Breast epithelium (tissue), 3 donors: ENCODE measurements at regions not wholly inside any gene's neighbourhood (a gene's known extent, or its start where the extent isn't known, plus 50 kb on each side); places are given as distances from the start of the nearest gene placed in this dataset.

Experiments
- POLR2A ChIP-seq: fragments of 450-650 bp; IDR thresholded peaks from one replicate; pipeline ENCODE4 v1.6.1; 2016; ENCODE audit warnings: antibody characterized with exemption, mild to moderate bottlenecking, moderate library complexity
- POLR2AphosphoS5 ChIP-seq, 3 donors: sonication (generic); formaldehyde crosslinking; IDR thresholded peaks; one replicate each; pipeline ENCODE4 v1.6.1; 2017; ENCODE audit warnings: antibody characterized with exemption in 3 of 3

DNA sequence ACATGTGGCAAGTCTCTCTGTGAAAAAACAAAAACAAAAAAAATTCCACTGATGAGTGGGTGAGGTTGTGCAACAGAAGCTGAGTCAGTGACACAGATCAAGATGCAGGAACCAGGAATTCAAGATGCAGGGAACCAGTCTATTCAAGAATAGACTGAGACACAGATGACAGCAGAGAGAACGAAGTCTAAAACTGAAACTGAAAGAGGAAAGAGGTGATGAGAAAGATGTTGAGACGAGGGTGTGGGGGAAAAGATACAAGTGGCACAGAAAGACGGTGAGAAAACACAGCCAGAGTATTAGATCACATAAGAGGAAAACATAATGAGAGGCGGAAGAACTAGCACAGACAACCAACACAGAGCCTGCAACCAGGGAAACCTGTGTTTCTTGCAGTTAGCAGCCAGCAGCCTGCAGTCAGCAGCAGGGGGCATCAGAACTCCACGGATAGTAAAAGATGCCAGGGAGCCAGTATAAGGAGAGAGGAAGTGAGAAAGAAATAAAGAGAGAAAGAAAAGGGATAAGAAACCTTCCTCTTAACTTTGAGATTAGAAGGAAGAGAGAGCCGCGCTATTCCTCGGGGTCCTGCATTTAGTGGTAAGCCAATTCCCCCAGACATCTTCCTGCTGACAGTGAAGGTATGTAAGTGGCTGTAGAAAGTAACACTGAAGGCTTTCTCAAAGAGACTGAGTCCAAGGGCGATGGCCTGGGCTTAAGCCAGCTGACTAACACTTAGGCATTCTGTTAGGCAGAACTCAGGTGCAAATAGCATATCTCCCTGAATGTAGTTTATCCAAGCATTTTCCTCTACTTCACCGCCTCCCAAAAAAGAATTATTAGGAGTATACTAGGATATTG is 79.0 kb downstream of the TLR4 start:
- TF ChIP-seq POLR2AphosphoS5 (IDR thresholded peaks at IDR 0.05) (peak in 1 of 3 donors; percentile 15), POLR2A (no peak)
